PFSK-1 (cell line): ENCODE measurements at regions not wholly inside any gene's neighbourhood (a gene's known extent, or its start where the extent isn't known, plus 50 kb on each side); places are given as distances from the start of the nearest gene placed in this dataset.

Experiments used
- FOXP2 ChIP-seq: optimal IDR thresholded peaks from 2 replicates; pipeline ENCODE3; 2011; ENCODE audit warnings: borderline replicate concordance, control low read depth, inconsistent platforms; ENCODE audit not compliant: insufficient read depth; ENCODE audit errors: extremely low read length, extremely low read depth
- POLR2AphosphoS5 ChIP-seq: IDR thresholded peaks from 2 replicates; pipeline ENCODE4 v1.6.1; 2012; ENCODE audit warnings: low read depth, mild to moderate bottlenecking, control low read depth, low read length, moderate library complexity
- SIN3A ChIP-seq: IDR thresholded peaks from 2 replicates; pipeline ENCODE4 v1.6.1; 2012; ENCODE audit warnings: mild to moderate bottlenecking, low read length, moderate library complexity, borderline replicate concordance; ENCODE audit not compliant: insufficient read depth
- TAF1 ChIP-seq: IDR thresholded peaks from 2 replicates; pipeline ENCODE4 v1.6.1; 2012; ENCODE audit warnings: low read length, control low read depth, borderline replicate concordance; ENCODE audit not compliant: insufficient read depth
- TF ChIP-seq, protein P1 (sequence below), 2 experiments: IDR thresholded peaks; 2 replicates each; pipeline versions ENCODE4 v1.6.1 to v1.8.0; 2011 to 2012; ENCODE audit warnings: low read depth in 2 of 2, low read length in 2 of 2, control low read depth in 1 of 2, inconsistent platforms in 1 of 2, mild to moderate bottlenecking in 1 of 2, moderate library complexity in 1 of 2; ENCODE audit not compliant: insufficient read depth in 1 of 2

DNA sequence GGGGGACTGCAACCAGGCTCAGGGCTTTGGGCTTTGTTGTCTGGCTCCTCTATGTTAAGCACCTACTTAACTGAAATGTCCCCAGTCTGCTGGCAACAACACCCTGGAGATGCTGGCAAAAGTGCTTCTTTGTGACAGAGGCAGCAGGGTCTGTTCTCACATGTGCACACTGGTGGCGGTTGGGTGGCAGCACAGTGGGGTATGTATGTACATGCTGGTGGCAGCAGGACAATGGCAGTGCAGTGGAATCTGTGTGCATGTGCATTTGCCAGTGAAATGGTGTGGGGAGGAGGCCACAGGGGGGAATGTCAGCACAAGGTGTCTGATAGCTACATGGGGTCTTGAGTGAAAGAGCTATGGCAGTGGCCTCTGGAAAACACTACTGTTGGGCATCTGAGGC is 830.3 kb downstream of the DIPK2A start:
- TF ChIP-seq, protein P1, sequence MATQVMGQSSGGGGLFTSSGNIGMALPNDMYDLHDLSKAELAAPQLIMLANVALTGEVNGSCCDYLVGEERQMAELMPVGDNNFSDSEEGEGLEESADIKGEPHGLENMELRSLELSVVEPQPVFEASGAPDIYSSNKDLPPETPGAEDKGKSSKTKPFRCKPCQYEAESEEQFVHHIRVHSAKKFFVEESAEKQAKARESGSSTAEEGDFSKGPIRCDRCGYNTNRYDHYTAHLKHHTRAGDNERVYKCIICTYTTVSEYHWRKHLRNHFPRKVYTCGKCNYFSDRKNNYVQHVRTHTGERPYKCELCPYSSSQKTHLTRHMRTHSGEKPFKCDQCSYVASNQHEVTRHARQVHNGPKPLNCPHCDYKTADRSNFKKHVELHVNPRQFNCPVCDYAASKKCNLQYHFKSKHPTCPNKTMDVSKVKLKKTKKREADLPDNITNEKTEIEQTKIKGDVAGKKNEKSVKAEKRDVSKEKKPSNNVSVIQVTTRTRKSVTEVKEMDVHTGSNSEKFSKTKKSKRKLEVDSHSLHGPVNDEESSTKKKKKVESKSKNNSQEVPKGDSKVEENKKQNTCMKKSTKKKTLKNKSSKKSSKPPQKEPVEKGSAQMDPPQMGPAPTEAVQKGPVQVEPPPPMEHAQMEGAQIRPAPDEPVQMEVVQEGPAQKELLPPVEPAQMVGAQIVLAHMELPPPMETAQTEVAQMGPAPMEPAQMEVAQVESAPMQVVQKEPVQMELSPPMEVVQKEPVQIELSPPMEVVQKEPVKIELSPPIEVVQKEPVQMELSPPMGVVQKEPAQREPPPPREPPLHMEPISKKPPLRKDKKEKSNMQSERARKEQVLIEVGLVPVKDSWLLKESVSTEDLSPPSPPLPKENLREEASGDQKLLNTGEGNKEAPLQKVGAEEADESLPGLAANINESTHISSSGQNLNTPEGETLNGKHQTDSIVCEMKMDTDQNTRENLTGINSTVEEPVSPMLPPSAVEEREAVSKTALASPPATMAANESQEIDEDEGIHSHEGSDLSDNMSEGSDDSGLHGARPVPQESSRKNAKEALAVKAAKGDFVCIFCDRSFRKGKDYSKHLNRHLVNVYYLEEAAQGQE (IDR thresholded peaks at IDR 0.05; ENCODE audit: insufficient read depth in 1 of 2, low read depth in 2 of 2, low read length in 2 of 2) = no peak
- TF ChIP-seq FOXP2 (no peak), POLR2AphosphoS5 (no peak), SIN3A (no peak), TAF1 (no peak)

DNA sequence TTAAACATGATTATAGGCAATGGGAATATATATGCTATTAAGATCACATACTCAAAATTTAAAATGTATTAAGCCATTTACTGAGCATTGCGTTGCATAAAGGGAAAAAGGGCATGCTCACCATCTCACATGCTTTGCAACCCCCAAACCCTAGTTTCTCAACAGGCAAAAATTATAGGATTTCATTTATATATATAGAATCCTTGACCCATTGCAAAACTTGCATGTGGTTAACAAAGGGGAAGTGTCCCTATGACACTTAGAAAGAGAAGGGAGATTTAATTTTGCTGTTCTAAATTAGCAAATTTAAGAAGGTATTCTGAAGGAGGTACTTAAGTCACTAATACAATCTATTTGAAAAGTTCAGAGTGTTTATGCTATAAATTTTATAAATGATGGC is 837.8 kb downstream of the DIPK2A start:
- TF ChIP-seq TAF1 = no peak
- no peak for TF ChIP-seq POLR2AphosphoS5
- no peak for TF ChIP-seq SIN3A
- TF ChIP-seq FOXP2 = no peak
- TF ChIP-seq, protein P1 (IDR thresholded peaks at IDR 0.05; ENCODE audit: insufficient read depth in 1 of 2, low read depth in 2 of 2, low read length in 2 of 2) = no peak

DNA sequence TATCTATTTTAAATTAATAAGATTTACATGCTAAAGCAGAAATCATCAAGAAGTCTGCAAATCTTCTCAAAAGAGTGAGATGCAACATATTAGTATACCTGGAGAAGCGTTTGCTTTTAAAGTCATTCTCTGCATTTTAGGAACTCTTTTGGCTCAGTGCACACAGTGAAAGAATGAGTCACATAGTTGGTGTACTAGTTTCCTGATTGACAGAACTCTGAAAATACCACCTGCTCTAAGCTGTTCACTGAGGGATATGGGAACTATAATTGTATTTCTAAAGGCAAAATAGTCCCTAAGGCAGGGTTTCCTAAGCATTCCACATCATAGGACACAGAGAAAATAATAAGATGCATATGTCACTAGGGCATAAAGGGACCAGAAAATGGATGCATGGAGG is 838.5 kb downstream of the DIPK2A start:
- TF ChIP-seq, protein P1 (IDR thresholded peaks at IDR 0.05; ENCODE audit: insufficient read depth in 1 of 2, low read depth in 2 of 2, low read length in 2 of 2) = no peak
- no peak for TF ChIP-seq POLR2AphosphoS5
- no peak for TF ChIP-seq FOXP2
- no peak for TF ChIP-seq TAF1
- no peak for TF ChIP-seq SIN3A

DNA sequence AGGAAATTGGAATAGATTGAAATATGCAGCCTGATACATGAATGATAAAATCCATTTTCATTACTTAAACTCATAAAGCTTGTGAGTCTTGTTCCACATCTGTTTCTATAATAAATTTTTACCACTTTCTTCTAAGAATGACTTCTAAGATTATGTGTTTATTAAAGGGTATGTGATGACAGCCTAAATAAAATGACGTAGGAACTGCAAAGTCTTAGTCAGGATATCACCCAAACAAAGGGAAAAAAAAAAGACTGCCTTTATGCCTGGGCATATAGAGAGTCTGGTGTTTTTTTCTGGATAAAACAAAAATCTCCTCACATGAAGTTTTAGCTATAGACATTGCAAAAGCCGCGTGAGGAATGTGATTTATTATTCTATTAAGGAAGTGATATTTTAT is 844.0 kb downstream of the DIPK2A start:
- TF ChIP-seq FOXP2 = no peak
- TF ChIP-seq TAF1 = no peak

DNA sequence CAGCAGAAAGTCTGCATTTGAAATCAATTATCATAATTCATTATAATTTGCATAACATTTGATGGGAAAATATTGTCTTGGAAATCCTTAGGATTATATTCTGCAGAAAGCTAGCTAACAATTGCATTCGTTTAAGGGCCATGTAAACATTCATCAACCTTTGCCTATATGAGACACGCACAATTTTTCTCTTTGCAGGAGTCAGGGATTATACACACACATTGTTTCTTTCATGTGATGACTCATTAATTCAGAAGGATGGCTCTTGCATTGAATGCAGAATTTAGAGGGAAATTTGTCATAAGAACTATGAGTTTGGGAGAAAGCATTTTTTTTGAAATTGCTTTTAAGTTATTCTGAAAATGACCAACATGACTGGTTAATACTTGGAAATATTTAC is 844.7 kb downstream of the DIPK2A start:
- TF ChIP-seq SIN3A = no peak
- TF ChIP-seq, protein P1 (IDR thresholded peaks at IDR 0.05; ENCODE audit: insufficient read depth in 1 of 2, low read depth in 2 of 2, low read length in 2 of 2) = no peak
- TF ChIP-seq POLR2AphosphoS5 = no peak
- no peak for TF ChIP-seq FOXP2
- no peak for TF ChIP-seq TAF1

DNA sequence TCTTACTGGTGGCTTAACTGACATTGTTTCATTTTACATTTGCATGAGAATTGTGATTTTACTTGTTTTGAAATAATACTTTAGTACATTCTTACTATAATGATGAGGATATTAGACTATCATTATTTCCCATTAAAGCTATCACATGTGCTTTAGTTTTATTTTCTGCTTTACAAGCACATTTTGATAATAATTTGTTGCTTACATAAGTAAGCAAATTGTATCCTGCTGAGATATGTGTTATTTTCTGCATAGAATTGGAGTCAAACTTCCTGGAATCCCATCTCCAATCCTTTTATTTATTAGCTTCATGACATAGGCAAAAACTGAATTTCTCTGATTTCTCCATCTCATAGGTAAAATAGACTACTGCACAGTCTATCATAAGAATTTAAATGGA is 847.4 kb downstream of the DIPK2A start:
- TF ChIP-seq FOXP2 = no peak
- no peak for TF ChIP-seq TAF1
- TF ChIP-seq SIN3A = no peak
- TF ChIP-seq POLR2AphosphoS5 = no peak
- TF ChIP-seq, protein P1 (IDR thresholded peaks at IDR 0.05; ENCODE audit: insufficient read depth in 1 of 2, low read depth in 2 of 2, low read length in 2 of 2) = no peak
